HepG2 (cell line): ENCODE measurements at regions not wholly inside any gene's neighbourhood (a gene's known extent, or its start where the extent isn't known, plus 50 kb on each side); places are given as distances from the start of the nearest gene placed in this dataset.

Experiments used
- ATAC-seq: fragments of 200-7000 bp; cut with Tn5 transposase; 3 replicates; pipeline ENCODE4 v1.9.1; 2020; ENCODE audit warnings: mild to moderate bottlenecking, moderate library complexity
- BruUV-seq: library from RNA; stranded (reverse); fragments of 400-500 nt; replicated peaks from 2 replicates; lab custom pipeline; 2021; lab: Mats Ljungman, UMichigan
- CTCF ChIA-PET: fragments of 300-600 bp; formaldehyde crosslinking; extraction: SDS; loops from one replicate; lab custom pipeline; 2021; ENCODE audit warnings: low total read pairs, inconsistent platforms, low intra/inter-chr PET ratio; lab: Yijun Ruan, JAX
- POLR2A ChIA-PET: fragments of 350-600 bp; sonication (Branson Sonifier 250); formaldehyde crosslinking; loops from one replicate; lab custom pipeline; 2020; ENCODE audit warnings: antibody characterized with exemption, inconsistent platforms; lab: Yijun Ruan, JAX
- DNase-seq: peaks from one replicate; pipeline ENCODE4 v3.0.0-alpha.2; 2015; ENCODE audit warnings: low spot score
- FAIRE-seq: peaks from 3 replicates; lab custom pipeline; 2011; peaks lifted over from hg19 to GRCh38; lab: Jason Lieb, UNC
- H2AFZ ChIP-seq: one replicate; pipeline ENCODE4 v1.6.1; 2011; ENCODE audit warnings: low read length, inconsistent platforms
- H3K27ac ChIP-seq: fragments of 300-600 bp; 3 replicates; pipeline ENCODE4 v1.8.0; 2011; ENCODE audit warnings: mixed run types, mild to moderate bottlenecking, mixed read lengths, low read length, inconsistent platforms; ENCODE audit not compliant: insufficient read depth; ENCODE audit errors: extremely low read length
- H3K27me3 ChIP-seq, 2 experiments: fragments of 200-600 bp in 1 of 2; 2 replicates in 1 of 2; 3 replicates in 1 of 2; pipeline versions ENCODE4 v1.6.0 to v1.8.0; 2011; ENCODE audit warnings: low read length in 2 of 2, mild to moderate bottlenecking in 2 of 2, moderate library complexity in 2 of 2, inconsistent platforms in 1 of 2; ENCODE audit not compliant: insufficient read depth in 2 of 2, control insufficient read depth in 1 of 2
- H3K36me3 ChIP-seq, 2 experiments: fragments of 200-600 bp in 1 of 2; replicated peaks in 1 of 2; 2 replicates in 1 of 2; 3 replicates in 1 of 2; pipeline versions ENCODE4 v1.5.1 to v1.8.0; 2011; ENCODE audit warnings: low read length in 2 of 2, inconsistent platforms in 1 of 2; ENCODE audit not compliant: insufficient read depth in 2 of 2, control insufficient read depth in 1 of 2
- H3K4me1 ChIP-seq: 2 replicates; pipeline ENCODE4 v1.5.1; 2012; ENCODE audit warnings: low read length, inconsistent platforms; ENCODE audit not compliant: insufficient read depth
- H3K4me2 ChIP-seq: 2 replicates; pipeline ENCODE4 v1.6.0; 2011; ENCODE audit warnings: low read depth, low read length, inconsistent platforms
- H3K4me3 ChIP-seq, 3 experiments: fragments of 200-600 bp in 1 of 3; sonication (generic), shearing (Covaris generic) in 1 of 3; replicated peaks in 1 of 3; 2 replicates each; pipeline ENCODE4 v1.5.1; 2011 to 2016; ENCODE audit warnings: low read length in 3 of 3, inconsistent platforms in 2 of 3, low read depth in 2 of 3, mild to moderate bottlenecking in 2 of 3, control low read depth in 1 of 3, mixed read lengths in 1 of 3; ENCODE audit not compliant: insufficient read depth in 1 of 3
- H3K79me2 ChIP-seq: one replicate; pipeline ENCODE4 v1.6.1; 2011; ENCODE audit warnings: low read length, inconsistent platforms; ENCODE audit not compliant: insufficient read depth
- H3K9ac ChIP-seq: 2 replicates; pipeline ENCODE4 v1.6.0; 2011; ENCODE audit warnings: mild to moderate bottlenecking, low read depth, low read length, inconsistent platforms; ENCODE audit not compliant: insufficient read depth
- H3K9me3 ChIP-seq: 2 replicates; pipeline ENCODE4 v1.5.1; 2012; ENCODE audit warnings: mild to moderate bottlenecking, low read length
- H4K20me1 ChIP-seq: 2 replicates; pipeline ENCODE4 v1.6.0; 2011; ENCODE audit warnings: inconsistent platforms, mild to moderate bottlenecking, low read length, moderate library complexity; ENCODE audit not compliant: insufficient read depth
- AGO2 ChIP-seq: fragments of 200-400 bp; formaldehyde crosslinking; optimal IDR thresholded peaks from 2 replicates; pipeline ENCODE3; 2017; ENCODE audit warnings: mild to moderate bottlenecking, low read depth, low read length, moderate library complexity
- CERS6 ChIP-seq: sonication (generic); formaldehyde crosslinking; IDR thresholded peaks from 2 replicates; pipeline ENCODE4 v1.5.0; 2020; ENCODE audit warnings: missing genetic modification reagents
- CHCHD3 ChIP-seq: sonication (generic); formaldehyde crosslinking; IDR thresholded peaks from 2 replicates; pipeline ENCODE4 v1.8.0; 2022; ENCODE audit warnings: mild to moderate bottlenecking, missing genetic modification reagents, moderate library complexity
- MTA3 ChIP-seq: sonication (generic); formaldehyde crosslinking; IDR thresholded peaks from 2 replicates; pipeline ENCODE4 v1.4.0; 2020; ENCODE audit warnings: missing genetic modification reagents
- MTF2 ChIP-seq: sonication (generic); formaldehyde crosslinking; IDR thresholded peaks from 2 replicates; pipeline ENCODE4 v1.5.0; 2020; ENCODE audit warnings: missing genetic modification reagents, borderline replicate concordance
- NFYB ChIP-seq: sonication (generic); formaldehyde crosslinking; IDR thresholded peaks from 2 replicates; pipeline ENCODE4 v1.4.0; 2020; ENCODE audit warnings: missing genetic modification reagents
- ZNF331 ChIP-seq: sonication (generic); formaldehyde crosslinking; IDR thresholded peaks from 2 replicates; pipeline ENCODE4 v1.4.0; 2020; ENCODE audit warnings: missing genetic modification reagents
- ZNF335 ChIP-seq: sonication (generic); formaldehyde crosslinking; IDR thresholded peaks from 2 replicates; pipeline ENCODE4 v1.4.0; 2020; ENCODE audit warnings: missing genetic modification reagents
- ZNF672 ChIP-seq: sonication (generic); formaldehyde crosslinking; IDR thresholded peaks from 2 replicates; pipeline ENCODE4 v1.8.1; 2022; ENCODE audit warnings: missing genetic modification reagents
- ZNF784 ChIP-seq: sonication (generic); formaldehyde crosslinking; IDR thresholded peaks from 2 replicates; pipeline ENCODE4 v1.5.1; 2020; ENCODE audit warnings: missing genetic modification reagents, mild to moderate bottlenecking, borderline replicate concordance
- WGBS: methylation state at CpG from one replicate; pipeline ENCODE4 v1.1.6; 2017; ENCODE audit warnings: low lambda C conversion rate; 5-methylcytosine and 5-hydroxymethylcytosine counted together
- in situ Hi-C: cut with HindIII; loops from 2 replicates; pipeline ENCODE4 v1.10.0; 2017; ENCODE audit warnings: low pct_unique_long_range_greater_than_20kb; ENCODE audit not compliant: extremely low pct_ligation_motif_present
- intact Hi-C: fragments of 100-400 bp; cut with micrococcal nuclease; formaldehyde crosslinking; loops from one replicate; pipeline ENCODE4 v1.10.0; 2022; ENCODE audit not compliant: unreplicated experiment
- TF ChIP-seq, protein P1 (sequence below): sonication (generic); formaldehyde crosslinking; IDR thresholded peaks from 2 replicates; pipeline ENCODE4 v1.4.0; 2020; ENCODE audit warnings: mild to moderate bottlenecking, missing genetic modification reagents, borderline replicate concordance
- TF ChIP-seq, protein P2 (sequence below): IDR thresholded peaks from 2 replicates; pipeline ENCODE4 v1.6.1; 2018; ENCODE audit warnings: missing genetic modification reagents

DNA sequence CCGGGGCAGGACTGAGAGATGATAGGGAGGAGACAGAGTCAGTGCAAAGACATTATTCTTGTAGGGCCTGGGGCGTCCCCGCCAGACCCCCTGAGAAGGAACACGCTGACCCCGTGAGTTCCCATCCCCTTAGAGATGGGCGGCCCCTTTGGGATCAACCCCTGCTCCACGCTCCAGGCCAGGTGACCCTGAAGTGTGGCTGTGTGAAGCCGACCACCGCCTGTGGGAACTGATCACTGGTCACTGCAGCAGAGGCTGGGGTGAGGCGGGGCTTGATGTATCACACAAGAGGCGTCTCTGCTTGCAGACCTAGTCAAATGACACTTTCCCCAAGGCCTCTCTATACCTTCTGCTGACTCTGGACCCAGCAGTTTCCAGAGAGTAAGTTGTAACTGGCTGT is 157.4 kb upstream of the TWIST2 start:
- no peak overlapping the region for H3K9ac ChIP-seq
- no TSS peak for BruUV-seq
- peaks cover 11 to 77% of the 10 kb centered on the region in 2 experiments for H3K27me3 ChIP-seq
- DNase-seq: no peak
- no peaks in the 10 kb centered on the region for H3K79me2 ChIP-seq
- H3K4me3 ChIP-seq: no peak overlapping the region
- TF ChIP-seq, protein P1, sequence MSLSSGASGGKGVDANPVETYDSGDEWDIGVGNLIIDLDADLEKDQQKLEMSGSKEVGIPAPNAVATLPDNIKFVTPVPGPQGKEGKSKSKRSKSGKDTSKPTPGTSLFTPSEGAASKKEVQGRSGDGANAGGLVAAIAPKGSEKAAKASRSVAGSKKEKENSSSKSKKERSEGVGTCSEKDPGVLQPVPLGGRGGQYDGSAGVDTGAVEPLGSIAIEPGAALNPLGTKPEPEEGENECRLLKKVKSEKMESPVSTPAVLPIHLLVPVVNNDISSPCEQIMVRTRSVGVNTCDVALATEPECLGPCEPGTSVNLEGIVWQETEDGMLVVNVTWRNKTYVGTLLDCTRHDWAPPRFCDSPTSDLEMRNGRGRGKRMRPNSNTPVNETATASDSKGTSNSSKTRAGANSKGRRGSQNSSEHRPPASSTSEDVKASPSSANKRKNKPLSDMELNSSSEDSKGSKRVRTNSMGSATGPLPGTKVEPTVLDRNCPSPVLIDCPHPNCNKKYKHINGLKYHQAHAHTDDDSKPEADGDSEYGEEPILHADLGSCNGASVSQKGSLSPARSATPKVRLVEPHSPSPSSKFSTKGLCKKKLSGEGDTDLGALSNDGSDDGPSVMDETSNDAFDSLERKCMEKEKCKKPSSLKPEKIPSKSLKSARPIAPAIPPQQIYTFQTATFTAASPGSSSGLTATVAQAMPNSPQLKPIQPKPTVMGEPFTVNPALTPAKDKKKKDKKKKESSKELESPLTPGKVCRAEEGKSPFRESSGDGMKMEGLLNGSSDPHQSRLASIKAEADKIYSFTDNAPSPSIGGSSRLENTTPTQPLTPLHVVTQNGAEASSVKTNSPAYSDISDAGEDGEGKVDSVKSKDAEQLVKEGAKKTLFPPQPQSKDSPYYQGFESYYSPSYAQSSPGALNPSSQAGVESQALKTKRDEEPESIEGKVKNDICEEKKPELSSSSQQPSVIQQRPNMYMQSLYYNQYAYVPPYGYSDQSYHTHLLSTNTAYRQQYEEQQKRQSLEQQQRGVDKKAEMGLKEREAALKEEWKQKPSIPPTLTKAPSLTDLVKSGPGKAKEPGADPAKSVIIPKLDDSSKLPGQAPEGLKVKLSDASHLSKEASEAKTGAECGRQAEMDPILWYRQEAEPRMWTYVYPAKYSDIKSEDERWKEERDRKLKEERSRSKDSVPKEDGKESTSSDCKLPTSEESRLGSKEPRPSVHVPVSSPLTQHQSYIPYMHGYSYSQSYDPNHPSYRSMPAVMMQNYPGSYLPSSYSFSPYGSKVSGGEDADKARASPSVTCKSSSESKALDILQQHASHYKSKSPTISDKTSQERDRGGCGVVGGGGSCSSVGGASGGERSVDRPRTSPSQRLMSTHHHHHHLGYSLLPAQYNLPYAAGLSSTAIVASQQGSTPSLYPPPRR (CRISPR knock-in tag): no peak
- TF ChIP-seq ZNF331 (CRISPR knock-in tag): no peak
- TF ChIP-seq CHCHD3 (CRISPR knock-in tag): no peak
- no peak for TF ChIP-seq AGO2
- TF ChIP-seq NFYB (CRISPR knock-in tag): no peak
- no peak for TF ChIP-seq MTA3
- no peak for TF ChIP-seq ZNF335 (CRISPR knock-in tag)
- TF ChIP-seq MTF2 (CRISPR knock-in tag): no peak
- TF ChIP-seq ZNF784: no peak
- TF ChIP-seq, protein P2, sequence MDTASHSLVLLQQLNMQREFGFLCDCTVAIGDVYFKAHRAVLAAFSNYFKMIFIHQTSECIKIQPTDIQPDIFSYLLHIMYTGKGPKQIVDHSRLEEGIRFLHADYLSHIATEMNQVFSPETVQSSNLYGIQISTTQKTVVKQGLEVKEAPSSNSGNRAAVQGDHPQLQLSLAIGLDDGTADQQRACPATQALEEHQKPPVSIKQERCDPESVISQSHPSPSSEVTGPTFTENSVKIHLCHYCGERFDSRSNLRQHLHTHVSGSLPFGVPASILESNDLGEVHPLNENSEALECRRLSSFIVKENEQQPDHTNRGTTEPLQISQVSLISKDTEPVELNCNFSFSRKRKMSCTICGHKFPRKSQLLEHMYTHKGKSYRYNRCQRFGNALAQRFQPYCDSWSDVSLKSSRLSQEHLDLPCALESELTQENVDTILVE (CRISPR knock-in tag): no peak
- no peak for TF ChIP-seq ZNF672
- no peak for TF ChIP-seq CERS6 (CRISPR knock-in tag)
- TF ChIP-seq, all 625 proteins: peak for 0
- no peaks in the 10 kb centered on the region for H3K36me3 ChIP-seq
- POLR2A ChIA-PET: no interaction called here
- no peak for FAIRE-seq
- in situ Hi-C loops (no loop called here), intact Hi-C loops (no loop called here)
- no peaks in the 10 kb centered on the region for H3K4me1 ChIP-seq
- H2AFZ ChIP-seq: no peak overlapping the region
- H3K4me2 ChIP-seq: no peak overlapping the region
- no peak overlapping the region for H3K27ac ChIP-seq
- CTCF ChIA-PET: no interaction called here
- WGBS: 21% methylated on average over 10 of the region's 11 CpGs
- H4K20me1 ChIP-seq: no peaks in the 10 kb centered on the region
- no peak for ATAC-seq
- no peaks in the 10 kb centered on the region for H3K9me3 ChIP-seq
